Natural killer cell (primary cell): ENCODE measurements at regions not wholly inside any gene's neighbourhood (a gene's known extent, or its start where the extent isn't known, plus 50 kb on each side); places are given as distances from the start of the nearest gene placed in this dataset.

ENCODE experiments used
- ATAC-seq, 3 donors: fragments of 150-1000 bp in 2 of 3; fragments of 200-7000 bp in 1 of 3; cut with Tn5 transposase; 1 replicate in 1 of 3; 2 replicates in 2 of 3; pipeline ENCODE4 v1.10.0; 2021; ENCODE audit warnings: mild to moderate bottlenecking in 2 of 3, moderate library complexity in 2 of 3
- DNase-seq, 2 donors: peaks; one replicate each; pipeline versions ENCODE4 v3.0.0 to v3.0.0-alpha.2; 2013 to 2021; ENCODE audit warnings: mixed read lengths in 1 of 2
- H3K27ac ChIP-seq: one replicate; pipeline ENCODE4 v1.5.1; 2013; ENCODE audit warnings: mild to moderate bottlenecking, low read length
- H3K27me3 ChIP-seq: one replicate; pipeline ENCODE4 v1.6.1; 2013; ENCODE audit warnings: low read length; ENCODE audit not compliant: control insufficient read depth, insufficient read depth
- H3K36me3 ChIP-seq: one replicate; pipeline ENCODE4 v1.6.1; 2013; ENCODE audit warnings: low read length; ENCODE audit not compliant: control insufficient read depth, insufficient read depth
- H3K4me1 ChIP-seq: one replicate; pipeline ENCODE4 v1.6.1; 2013; ENCODE audit warnings: low read length; ENCODE audit not compliant: control insufficient read depth, insufficient read depth
- H3K4me3 ChIP-seq: one replicate; pipeline ENCODE4 v1.5.1; 2013; ENCODE audit warnings: low read length
- H3K9me3 ChIP-seq: one replicate; pipeline ENCODE4 v1.6.1; 2013; ENCODE audit warnings: low read length; ENCODE audit not compliant: control insufficient read depth, insufficient read depth
- H3K27ac Mint-ChIP-seq, 2 donors: one replicate each; pipeline ENCODE4 v1.8.0; 2022; ENCODE audit warnings: mild to moderate bottlenecking in 2 of 2, mixed read lengths in 2 of 2, moderate library complexity in 1 of 2
- H3K27me3 Mint-ChIP-seq, 2 donors: one replicate each; pipeline ENCODE4 v1.8.0; 2022; ENCODE audit warnings: low read depth in 2 of 2, mixed read lengths in 2 of 2
- H3K36me3 Mint-ChIP-seq: one replicate; pipeline ENCODE4 v1.8.0; 2022; ENCODE audit warnings: mixed read lengths
- H3K4me1 Mint-ChIP-seq, 2 donors: one replicate each; pipeline ENCODE4 v1.8.0; 2022; ENCODE audit warnings: mixed read lengths in 2 of 2
- H3K4me3 Mint-ChIP-seq: one replicate; pipeline ENCODE4 v1.8.0; 2022; ENCODE audit warnings: mild to moderate bottlenecking, moderate library complexity, mixed read lengths
- H3K9me3 Mint-ChIP-seq, 2 donors: one replicate each; pipeline ENCODE4 v1.8.0; 2022; ENCODE audit warnings: mixed read lengths in 2 of 2
- CTCF ChIP-seq: fragments of 200-600 bp; IDR thresholded peaks from one replicate; pipeline ENCODE4 v1.8.0; 2022; ENCODE audit warnings: antibody characterized with exemption
- WGBS: methylation state at CpG from one replicate; pipeline ENCODE4 v1.1.7; 2013; ENCODE audit warnings: missing lambda C conversion rate; ENCODE audit not compliant: insufficient coverage; 5-methylcytosine and 5-hydroxymethylcytosine counted together
- intact Hi-C: fragments of 100-400 bp; cut with micrococcal nuclease; formaldehyde crosslinking; loops from one replicate; pipeline ENCODE4 v1.14.2; 2022

DNA sequence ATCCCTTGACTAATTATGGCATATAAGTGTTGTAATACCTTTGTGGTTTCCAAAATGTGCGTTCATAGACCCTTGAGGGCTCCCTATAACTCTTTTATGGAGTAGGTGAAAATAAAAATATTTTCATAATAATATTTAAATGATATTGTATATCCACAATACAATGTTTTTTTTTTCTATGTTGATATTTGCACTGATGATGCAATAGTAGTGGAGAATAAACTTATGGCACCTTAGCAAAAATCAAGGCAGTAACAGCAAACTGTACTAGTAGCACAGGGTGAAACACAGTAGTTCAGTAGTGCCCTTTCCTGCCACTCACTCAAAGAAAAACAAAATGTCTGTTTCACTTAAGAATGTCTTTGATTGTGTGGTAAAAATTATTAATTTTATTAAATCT lies 465.3 kb downstream of the C4orf33 start:
- no CpG with 5 or more reads among the region's 1 CpG for WGBS
- no peak overlapping the region for H3K27ac Mint-ChIP-seq
- no peak for ATAC-seq
- no peaks in the 10 kb centered on the region for H3K27me3 ChIP-seq
- no peak for TF ChIP-seq CTCF
- no peaks in the 10 kb centered on the region for H3K27me3 Mint-ChIP-seq
- intact Hi-C loops = no loop called here
- no peak overlapping the region for H3K4me3 ChIP-seq
- no peak overlapping the region for H3K4me3 Mint-ChIP-seq
- H3K36me3 Mint-ChIP-seq = no peaks in the 10 kb centered on the region
- no peaks in the 10 kb centered on the region for H3K4me1 Mint-ChIP-seq
- H3K9me3 Mint-ChIP-seq = peaks cover 2 to 7% of the 10 kb centered on the region in 2 donors
- no peaks in the 10 kb centered on the region for H3K4me1 ChIP-seq
- no peaks in the 10 kb centered on the region for H3K36me3 ChIP-seq
- no peaks in the 10 kb centered on the region for H3K9me3 ChIP-seq
- no peak overlapping the region for H3K27ac ChIP-seq
- no peak for DNase-seq

- H3K4me1 Mint-ChIP-seq = no peaks in the 10 kb centered on the region
- H3K9me3 Mint-ChIP-seq = peaks cover 2 to 10% of the 10 kb centered on the region in 2 donors
- no peak overlapping the region for H3K4me3 ChIP-seq
- no peaks in the 10 kb centered on the region for H3K27me3 Mint-ChIP-seq
- H3K27ac ChIP-seq = no peak overlapping the region
- H3K36me3 ChIP-seq = no peaks in the 10 kb centered on the region
- TF ChIP-seq CTCF = no peak
- no peak overlapping the region for H3K27ac Mint-ChIP-seq
- WGBS = 74% methylated on average over 1 of the region's 2 CpGs
- intact Hi-C loops = no loop called here
- no peak for DNase-seq
- ATAC-seq = no peak
- H3K9me3 ChIP-seq = no peaks in the 10 kb centered on the region
- no peaks in the 10 kb centered on the region for H3K36me3 Mint-ChIP-seq
- H3K27me3 ChIP-seq = no peaks in the 10 kb centered on the region
- H3K4me1 ChIP-seq = no peaks in the 10 kb centered on the region
- H3K4me3 Mint-ChIP-seq = no peak overlapping the region
These were observed 466.1 kb downstream of the C4orf33 start for GRCh38 chr4:129561886-129562671.

GRCh38 chr4:129565214-129565613 lies 469.3 kb downstream of the C4orf33 start:
- H3K9me3 Mint-ChIP-seq = peaks cover 6 to 10% of the 10 kb centered on the region in 2 donors
- no peak for ATAC-seq
- H3K4me1 Mint-ChIP-seq = no peaks in the 10 kb centered on the region
- WGBS = 90% methylated on average over 1 of the region's 2 CpGs
- H3K27ac Mint-ChIP-seq = no peak overlapping the region
- intact Hi-C loops = no loop called here
- Histone ChIP-seq H3K27me3 (no peaks in the 10 kb centered on the region), H3K36me3 (no peaks in the 10 kb centered on the region), H3K27ac (no peak overlapping the region), H3K4me3 (no peak overlapping the region), H3K4me1 (no peaks in the 10 kb centered on the region), H3K9me3 (no peaks in the 10 kb centered on the region)
- no peaks in the 10 kb centered on the region for H3K36me3 Mint-ChIP-seq
- no peak for TF ChIP-seq CTCF
- H3K27me3 Mint-ChIP-seq = no peaks in the 10 kb centered on the region
- H3K4me3 Mint-ChIP-seq = no peak overlapping the region
- DNase-seq = no peak

- ATAC-seq = no peak
- H3K27me3 Mint-ChIP-seq = no peaks in the 10 kb centered on the region
- peaks cover 7 to 9% of the 10 kb centered on the region in 2 donors for H3K9me3 Mint-ChIP-seq
- no peak for DNase-seq
- TF ChIP-seq CTCF = no peak
- H3K36me3 ChIP-seq = no peaks in the 10 kb centered on the region
- H3K36me3 Mint-ChIP-seq = no peaks in the 10 kb centered on the region
- H3K4me3 Mint-ChIP-seq = no peak overlapping the region
- no peak overlapping the region for H3K27ac Mint-ChIP-seq
- H3K9me3 ChIP-seq = no peaks in the 10 kb centered on the region
- H3K27me3 ChIP-seq = no peaks in the 10 kb centered on the region
- H3K4me1 Mint-ChIP-seq = no peaks in the 10 kb centered on the region
- intact Hi-C loops = no loop called here
- no peak overlapping the region for H3K27ac ChIP-seq
- no peak overlapping the region for H3K4me3 ChIP-seq
- no peaks in the 10 kb centered on the region for H3K4me1 ChIP-seq
These were observed 474.4 kb downstream of the C4orf33 start for GRCh38 chr4:129570326-129570725.
